T-cell (primary cell): ENCODE measurements at regions not wholly inside any gene's neighbourhood (a gene's known extent, or its start where the extent isn't known, plus 50 kb on each side); places are given as distances from the start of the nearest gene placed in this dataset.

ENCODE experiments used
- ATAC-seq, 4 experiments: fragments of 200-7000 bp in 3 of 4; fragments of 150-1000 bp in 1 of 4; cut with Tn5 transposase; replicated peaks in 1 of 4; 1 replicate in 3 of 4; 2 replicates in 1 of 4; pipeline ENCODE4 v1.10.0; 2021; ENCODE audit warnings: moderate library complexity in 3 of 4, mild to moderate bottlenecking in 2 of 4, moderate number of reproducible peaks in 1 of 4
- CTCF ChIA-PET, 2 donors: fragments of 300-600 bp; sonication (Branson Sonifier 250); formaldehyde crosslinking; loops; one replicate each; lab custom pipeline; 2022; ENCODE audit warnings: antibody characterized with exemption in 2 of 2; lab: Charles Lee
- POLR2A ChIA-PET, 2 donors: fragments of 300-600 bp; sonication (Branson Sonifier 250); formaldehyde crosslinking; loops; one replicate each; lab custom pipeline; 2022; ENCODE audit warnings: antibody characterized with exemption in 2 of 2; lab: Charles Lee
- DNase-seq, 35 experiments: peaks; one replicate each; pipeline versions ENCODE4 v3.0.0 to v3.0.0-alpha.2; 2013 to 2023
- H3K27ac ChIP-seq: one replicate; pipeline ENCODE4 v1.5.1; 2013; ENCODE audit warnings: low read length
- H3K27me3 ChIP-seq, 2 experiments: replicated peaks in 1 of 2; 1 replicate in 1 of 2; 2 replicates in 1 of 2; pipeline versions ENCODE4 v1.6.1 to v1.7.0; 2013; ENCODE audit warnings: low read length in 1 of 2, mixed read lengths in 1 of 2; ENCODE audit not compliant: control insufficient read depth in 2 of 2, insufficient read depth in 2 of 2; ENCODE audit errors: extremely low read depth in 1 of 2
- H3K36me3 ChIP-seq, 2 donors: 1 replicate in 1 of 2; 2 replicates in 1 of 2; pipeline versions ENCODE4 v1.6.1 to v1.7.0; 2013; ENCODE audit warnings: low read length in 1 of 2; ENCODE audit not compliant: control insufficient read depth in 2 of 2, insufficient read depth in 1 of 2; ENCODE audit errors: extremely low read depth in 1 of 2
- H3K4me1 ChIP-seq, 2 experiments: 1 replicate in 1 of 2; 2 replicates in 1 of 2; pipeline versions ENCODE4 v1.6.1 to v1.7.0; 2013; ENCODE audit warnings: low read length in 2 of 2, mixed read lengths in 1 of 2; ENCODE audit not compliant: insufficient read depth in 2 of 2, control insufficient read depth in 1 of 2; ENCODE audit errors: extremely low read depth in 1 of 2
- H3K4me3 ChIP-seq, 2 donors: 1 replicate in 1 of 2; 2 replicates in 1 of 2; pipeline versions ENCODE4 v1.5.1 to v1.7.0; 2013; ENCODE audit warnings: mild to moderate bottlenecking in 2 of 2, low read length in 1 of 2, moderate library complexity in 1 of 2; ENCODE audit not compliant: control insufficient read depth in 1 of 2; ENCODE audit errors: extremely low read depth in 1 of 2
- H3K9me3 ChIP-seq: 2 replicates; pipeline ENCODE4 v1.7.0; 2013
- H3K27ac Mint-ChIP-seq, 2 donors: one replicate each; pipeline ENCODE4 v1.8.0; 2020 to 2021; ENCODE audit warnings: mild to moderate bottlenecking in 2 of 2, mixed read lengths in 2 of 2
- H3K27me3 Mint-ChIP-seq, 2 donors: one replicate each; pipeline ENCODE4 v1.8.0; 2021 to 2022; ENCODE audit warnings: mixed read lengths in 2 of 2
- H3K36me3 Mint-ChIP-seq: one replicate; pipeline ENCODE4 v1.8.0; 2021; ENCODE audit warnings: mixed read lengths
- H3K4me1 Mint-ChIP-seq, 3 donors: one replicate each; pipeline ENCODE4 v1.8.0; 2020 to 2022; ENCODE audit warnings: mixed read lengths in 3 of 3, mild to moderate bottlenecking in 1 of 3
- H3K4me3 Mint-ChIP-seq, 3 donors: one replicate each; pipeline ENCODE4 v1.8.0; 2020 to 2022; ENCODE audit warnings: mild to moderate bottlenecking in 3 of 3, mixed read lengths in 3 of 3, moderate library complexity in 3 of 3
- H3K9me3 Mint-ChIP-seq, 3 donors: one replicate each; pipeline ENCODE4 v1.8.0; 2020 to 2022; ENCODE audit warnings: mixed read lengths in 3 of 3
- WGBS: methylation state at CpG from one replicate; pipeline ENCODE4 v1.1.5; 2013; ENCODE audit warnings: missing lambda C conversion rate; ENCODE audit not compliant: insufficient coverage; 5-methylcytosine and 5-hydroxymethylcytosine counted together

GRCh38 chr1:185483664-185484450 is 166.8 kb upstream of the IVNS1ABP start:
- H3K27ac Mint-ChIP-seq = no peak overlapping the region
- no peaks in the 10 kb centered on the region for H3K36me3 Mint-ChIP-seq
- H3K9me3 Mint-ChIP-seq = no peaks in the 10 kb centered on the region
- no peak for DNase-seq
- H3K27me3 Mint-ChIP-seq = no peaks in the 10 kb centered on the region
- Histone ChIP-seq H3K27me3 (no peaks in the 10 kb centered on the region), H3K27ac (no peak overlapping the region), H3K4me1 (no peaks in the 10 kb centered on the region), H3K36me3 (no peaks in the 10 kb centered on the region), H3K4me3 (no peak overlapping the region), H3K9me3 (no peaks in the 10 kb centered on the region)
- POLR2A ChIA-PET = no interaction called here
- CTCF ChIA-PET = interaction anchor here in 1 of 2 donors (0.5 kb wide), 1 partner anchor 99 kb away, joined by 4 read pairs; no protein-coding TSS in a partner anchor
- no peaks in the 10 kb centered on the region for H3K4me1 Mint-ChIP-seq
- no peak for ATAC-seq
- no peak overlapping the region for H3K4me3 Mint-ChIP-seq
- no CpG with 5 or more reads among the region's 2 CpGs for WGBS

- no peak overlapping the region for H3K4me3 Mint-ChIP-seq
- H3K36me3 Mint-ChIP-seq = no peaks in the 10 kb centered on the region
- no peaks in the 10 kb centered on the region for H3K27me3 Mint-ChIP-seq
- H3K4me1 Mint-ChIP-seq = no peaks in the 10 kb centered on the region
- no peak overlapping the region for H3K27ac Mint-ChIP-seq
- ATAC-seq (no peak), DNase-seq (no peak)
- CTCF ChIA-PET = interaction anchor here in 1 of 2 donors (0.5 kb wide), 1 partner anchor 99 kb away, joined by 4 read pairs; no protein-coding TSS in a partner anchor
- no CpG with 5 or more reads among the region's 1 CpG for WGBS
- POLR2A ChIA-PET = interaction anchor here in 1 of 2 donors (0.6 kb wide), 1 partner anchor 170 kb away, joined by 3 read pairs; no protein-coding TSS in a partner anchor
- no peaks in the 10 kb centered on the region for H3K9me3 Mint-ChIP-seq
- H3K4me3 ChIP-seq = no peak overlapping the region
- no peaks in the 10 kb centered on the region for H3K36me3 ChIP-seq
- H3K27ac ChIP-seq = no peak overlapping the region
- no peaks in the 10 kb centered on the region for H3K4me1 ChIP-seq
- H3K9me3 ChIP-seq = no peaks in the 10 kb centered on the region
- H3K27me3 ChIP-seq = no peaks in the 10 kb centered on the region
Measured at GRCh38 chr1:185483217-185483616, 166.2 kb upstream of the IVNS1ABP start.

- ChIA-PET POLR2A (no interaction called here), CTCF (no interaction called here)
- H3K27ac Mint-ChIP-seq = no peak overlapping the region
Measured at GRCh38 chr1:185480545-185480944, 163.5 kb upstream of the IVNS1ABP start.

GRCh38 chr1:185479796-185480195 is 162.8 kb upstream of the IVNS1ABP start:
- Mint-ChIP-seq H3K9me3 (no peaks in the 10 kb centered on the region), H3K27me3 (no peaks in the 10 kb centered on the region), H3K36me3 (no peaks in the 10 kb centered on the region), H3K27ac (no peak overlapping the region), H3K4me3 (no peak overlapping the region), H3K4me1 (peaks cover 4 to 6% (median 6%) of the 10 kb centered on the region in 3 donors)
- no peak overlapping the region for H3K4me3 ChIP-seq
- DNase-seq (no peak), ATAC-seq (no peak)
- no peaks in the 10 kb centered on the region for H3K27me3 ChIP-seq
- no peaks in the 10 kb centered on the region for H3K9me3 ChIP-seq
- no peaks in the 10 kb centered on the region for H3K36me3 ChIP-seq
- ChIA-PET CTCF (no interaction called here), POLR2A (no interaction called here)
- 85% methylated on average over 2 of the region's 5 CpGs for WGBS
- peaks cover 0 to under 1% of the 10 kb centered on the region in 2 experiments for H3K4me1 ChIP-seq
- H3K27ac ChIP-seq = no peak overlapping the region

More at GRCh38 chr1:185480545-185480944, 163.5 kb upstream of the IVNS1ABP start:
- no CpG with 5 or more reads among the region's 2 CpGs for WGBS
- Mint-ChIP-seq H3K4me1 (no peaks in the 10 kb centered on the region), H3K9me3 (no peaks in the 10 kb centered on the region), H3K4me3 (no peak overlapping the region), H3K36me3 (no peaks in the 10 kb centered on the region), H3K27me3 (no peaks in the 10 kb centered on the region)
- no peak for DNase-seq
- Histone ChIP-seq H3K4me3 (no peak overlapping the region), H3K27me3 (no peaks in the 10 kb centered on the region), H3K4me1 (no peaks in the 10 kb centered on the region), H3K9me3 (no peaks in the 10 kb centered on the region), H3K27ac (no peak overlapping the region), H3K36me3 (no peaks in the 10 kb centered on the region)
- ATAC-seq = no peak

- 89% methylated on average over 1 of the region's 3 CpGs for WGBS
- CTCF ChIA-PET = interaction anchor here in 1 of 2 donors (0.6 kb wide), 1 partner anchor 24 kb away, joined by 4 read pairs; no protein-coding TSS in a partner anchor
- no peaks in the 10 kb centered on the region for H3K27me3 Mint-ChIP-seq
Measured at GRCh38 chr1:185478877-185479276, 161.8 kb upstream of the IVNS1ABP start.

GRCh38 chr1:185477638-185478580 is 160.9 kb upstream of the IVNS1ABP start:
- Histone ChIP-seq H3K36me3 (no peaks in the 10 kb centered on the region), H3K4me1 (peaks cover 0 to 8% of the 10 kb centered on the region in 2 experiments), H3K4me3 (no peak overlapping the region), H3K27ac (no peak overlapping the region), H3K9me3 (no peaks in the 10 kb centered on the region), H3K27me3 (no peaks in the 10 kb centered on the region)
- Mint-ChIP-seq H3K9me3 (no peaks in the 10 kb centered on the region), H3K27ac (no peak overlapping the region), H3K4me1 (peaks cover 10 to 17% (median 14%) of the 10 kb centered on the region in 3 donors), H3K27me3 (no peaks in the 10 kb centered on the region), H3K4me3 (no peak overlapping the region), H3K36me3 (no peaks in the 10 kb centered on the region)
- ChIA-PET CTCF (no interaction called here), POLR2A (no interaction called here)
- 75% methylated on average over 1 of the region's 6 CpGs for WGBS
- DNase-seq (no peak), ATAC-seq (no peak)

More at GRCh38 chr1:185478877-185479276, 161.8 kb upstream of the IVNS1ABP start:
- no peaks in the 10 kb centered on the region for H3K36me3 ChIP-seq
- ATAC-seq = no peak
- no peaks in the 10 kb centered on the region for H3K9me3 Mint-ChIP-seq
- POLR2A ChIA-PET = no interaction called here
- peaks cover 10 to 13% (median 12%) of the 10 kb centered on the region in 3 donors for H3K4me1 Mint-ChIP-seq
- H3K36me3 Mint-ChIP-seq = no peaks in the 10 kb centered on the region
- peaks cover 0 to 8% of the 10 kb centered on the region in 2 experiments for H3K4me1 ChIP-seq
- no peak overlapping the region for H3K4me3 Mint-ChIP-seq
- H3K27me3 ChIP-seq = no peaks in the 10 kb centered on the region
- no peak overlapping the region for H3K27ac ChIP-seq
- H3K4me3 ChIP-seq = no peak overlapping the region
- DNase-seq = no peak
- H3K27ac Mint-ChIP-seq = no peak overlapping the region
- no peaks in the 10 kb centered on the region for H3K9me3 ChIP-seq
